Endothelial cell of umbilical vein (primary cell): ENCODE measurements at regions not wholly inside any gene's neighbourhood (a gene's known extent, or its start where the extent isn't known, plus 50 kb on each side); places are given as distances from the start of the nearest gene placed in this dataset.

ENCODE experiments used
- BruUV-seq: library from RNA; stranded (reverse); fragments of 400-500 nt; replicated peaks from 2 replicates; lab custom pipeline; 2021; lab: Mats Ljungman, UMichigan
- CTCF ChIA-PET: fragments of 300-600, 350-600 bp; sonication (Branson Sonifier 250); formaldehyde crosslinking; loops from one replicate; lab custom pipeline; 2021; ENCODE audit warnings: antibody characterized with exemption, inconsistent platforms; lab: Charles Lee
- POLR2A ChIA-PET: fragments of 300-600, 350-600 bp; sonication (Branson Sonifier 250); formaldehyde crosslinking; loops from one replicate; lab custom pipeline; 2021; ENCODE audit warnings: antibody characterized with exemption, inconsistent platforms; lab: Charles Lee
- DNase-seq: peaks from one replicate; pipeline ENCODE4 v3.0.0-alpha.2; 2011; ENCODE audit warnings: low read depth, low spot score
- FAIRE-seq: peaks from 2 replicates; lab custom pipeline; 2011; peaks lifted over from hg19 to GRCh38; lab: Jason Lieb, UNC
- H2AFZ ChIP-seq: 2 replicates; pipeline ENCODE4 v1.6.0; 2012; ENCODE audit warnings: low read depth, low read length, control low read depth, inconsistent platforms
- H3K27ac ChIP-seq: 2 replicates; pipeline ENCODE4 v1.5.1; 2011; ENCODE audit warnings: low read depth, mild to moderate bottlenecking, control low read depth, low read length, moderate library complexity; ENCODE audit not compliant: insufficient read depth
- H3K27me3 ChIP-seq, 2 experiments: 2 replicates each; pipeline versions ENCODE4 v1.6.0 to v1.6.1; 2011; ENCODE audit warnings: low read length in 2 of 2, mixed read lengths in 1 of 2; ENCODE audit not compliant: control insufficient read depth in 2 of 2, insufficient read depth in 2 of 2
- H3K36me3 ChIP-seq, 2 experiments: 2 replicates in 1 of 2; 3 replicates in 1 of 2; pipeline ENCODE4 v1.5.1; 2011; ENCODE audit warnings: low read length in 2 of 2, mild to moderate bottlenecking in 1 of 2, moderate library complexity in 1 of 2; ENCODE audit not compliant: control insufficient read depth in 2 of 2, insufficient read depth in 2 of 2; ENCODE audit errors: extremely low read depth in 1 of 2
- H3K4me1 ChIP-seq: 3 replicates; pipeline ENCODE4 v1.5.1; 2011; ENCODE audit warnings: mild to moderate bottlenecking, low read length; ENCODE audit not compliant: control insufficient read depth, insufficient read depth; ENCODE audit errors: extremely low read depth
- H3K4me2 ChIP-seq: 2 replicates; pipeline ENCODE4 v1.6.1; 2011; ENCODE audit warnings: low read length, control low read depth, mixed read lengths; ENCODE audit not compliant: insufficient read depth
- H3K4me3 ChIP-seq, 3 experiments: fragments of 200-600 bp in 1 of 3; sonication (generic), shearing (Covaris generic) in 1 of 3; replicated peaks in 1 of 3; 2 replicates each; pipeline ENCODE4 v1.5.1; 2011 to 2016; ENCODE audit warnings: control low read depth in 3 of 3, low read length in 3 of 3, mild to moderate bottlenecking in 2 of 3, inconsistent platforms in 1 of 3, low read depth in 1 of 3, moderate library complexity in 1 of 3; ENCODE audit not compliant: insufficient read depth in 1 of 3
- H3K79me2 ChIP-seq: 2 replicates; pipeline ENCODE4 v1.6.0; 2012; ENCODE audit warnings: low read length, inconsistent platforms; ENCODE audit not compliant: control insufficient read depth, insufficient read depth
- H3K9ac ChIP-seq: replicated peaks from 2 replicates; pipeline ENCODE3; 2011; ENCODE audit warnings: low read length, control low read depth; ENCODE audit not compliant: insufficient read depth; ENCODE audit errors: extremely low read depth
- H3K9me1 ChIP-seq: replicated peaks from 3 replicates; pipeline ENCODE4 v1.6.0; 2011; ENCODE audit warnings: mild to moderate bottlenecking, low read length; ENCODE audit not compliant: control insufficient read depth, insufficient read depth; ENCODE audit errors: extremely low read depth
- H3K9me3 ChIP-seq: replicated peaks from 2 replicates; pipeline ENCODE4 v1.5.1; 2012; ENCODE audit warnings: low read length, inconsistent platforms; ENCODE audit not compliant: control insufficient read depth, insufficient read depth
- H4K20me1 ChIP-seq: replicated peaks from 2 replicates; pipeline ENCODE3; 2011; ENCODE audit warnings: mild to moderate bottlenecking, low read length; ENCODE audit not compliant: control insufficient read depth, insufficient read depth; ENCODE audit errors: extremely low read depth
- EZH2 ChIP-seq: IDR thresholded peaks from 2 replicates; pipeline ENCODE4 v1.6.1; 2012; ENCODE audit warnings: borderline replicate concordance, low read depth, mild to moderate bottlenecking, moderate library complexity, low read length, inconsistent platforms; ENCODE audit not compliant: severe bottlenecking
- FOS ChIP-seq: IDR thresholded peaks from 2 replicates; pipeline ENCODE4 v1.6.1; 2011; ENCODE audit warnings: mild to moderate bottlenecking, low read length, moderate library complexity, borderline replicate concordance; ENCODE audit not compliant: insufficient read depth
- GATA2 ChIP-seq: IDR thresholded peaks from 2 replicates; pipeline ENCODE4 v1.7.0; 2011; ENCODE audit warnings: low read depth, mild to moderate bottlenecking, moderate library complexity, mixed read lengths, low read length; ENCODE audit not compliant: insufficient read length, insufficient read depth
- JUN ChIP-seq: IDR thresholded peaks from 2 replicates; pipeline ENCODE4 v1.6.1; 2011; ENCODE audit warnings: borderline replicate concordance, low read depth; ENCODE audit not compliant: insufficient read length, insufficient read depth
- MYC ChIP-seq: IDR thresholded peaks from one replicate; pipeline ENCODE4 v1.6.1; 2011; ENCODE audit warnings: mild to moderate bottlenecking, low read depth, low read length
- POLR2A ChIP-seq: IDR thresholded peaks from 2 replicates; pipeline ENCODE4 v1.6.1; 2012; ENCODE audit warnings: low read depth, mild to moderate bottlenecking, control low read depth, low read length
- POLR2AphosphoS5 ChIP-seq: IDR thresholded peaks from 2 replicates; pipeline ENCODE4 v1.6.1; 2012; ENCODE audit warnings: low read depth, mild to moderate bottlenecking, control low read depth, low read length, moderate library complexity; ENCODE audit not compliant: insufficient read depth
- dilution Hi-C: fragments of 300-500 bp; cut with MboI; formaldehyde crosslinking; loops from one replicate; pipeline ENCODE4 v1.15.0; 2019; ENCODE audit warnings: low sequenced_read_pairs; ENCODE audit not compliant: extremely low pct_ligation_motif_present
- intact Hi-C: fragments of 100-400 bp; cut with micrococcal nuclease; formaldehyde crosslinking; loops from one replicate; pipeline ENCODE4 v1.10.0; 2022
- TF ChIP-seq, protein P1 (sequence below): IDR thresholded peaks from 2 replicates; pipeline ENCODE4 v1.6.1; 2011; ENCODE audit not compliant: insufficient read depth, insufficient read length
- TF ChIP-seq, protein P2 (sequence below), 2 donors: IDR thresholded peaks; 1 replicate in 1 of 2; 2 replicates in 1 of 2; pipeline ENCODE4 v1.5.1; 2011; ENCODE audit warnings: low read length in 2 of 2, mild to moderate bottlenecking in 2 of 2, moderate library complexity in 2 of 2, control low read depth in 1 of 2, inconsistent platforms in 1 of 2, low read depth in 1 of 2; ENCODE audit not compliant: insufficient read depth in 1 of 2; ENCODE audit errors: extremely low read depth in 1 of 2

DNA sequence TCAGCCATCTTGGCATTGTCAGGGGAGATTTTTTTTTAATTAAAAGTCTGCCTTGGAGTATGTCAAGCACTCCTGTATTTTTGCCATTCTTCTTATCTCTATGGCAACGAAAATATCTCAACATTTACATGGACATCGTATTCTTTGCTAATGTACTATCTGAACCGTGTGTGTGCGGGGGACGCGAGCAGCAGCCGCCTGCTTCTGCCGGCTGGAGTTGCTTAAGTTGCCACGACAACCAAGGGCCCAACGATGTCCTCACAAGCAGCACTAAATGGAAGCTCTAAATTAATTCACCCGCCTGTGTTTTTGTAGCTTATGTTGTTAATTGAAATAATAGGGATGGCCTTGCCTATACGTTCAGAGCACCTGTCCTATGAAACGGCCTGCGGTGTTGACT is 309.5 kb downstream of the TEX29 start:
- no TSS peak for BruUV-seq
- intact Hi-C loops: no loop called here
- CTCF ChIA-PET: no interaction called here
- POLR2A ChIA-PET: no interaction called here
- no peak overlapping the region for H3K9ac ChIP-seq
- H3K27me3 ChIP-seq: no peaks in the 10 kb centered on the region
- H4K20me1 ChIP-seq: no peaks in the 10 kb centered on the region
- no peaks in the 10 kb centered on the region for H3K79me2 ChIP-seq
- no peak overlapping the region for H3K4me3 ChIP-seq
- no peaks in the 10 kb centered on the region for H3K9me1 ChIP-seq
- no peak for DNase-seq
- no peak overlapping the region for H2AFZ ChIP-seq
- H3K4me2 ChIP-seq: no peak overlapping the region
- dilution Hi-C loops: no loop called here
- no peak for FAIRE-seq
- no peaks in the 10 kb centered on the region for H3K36me3 ChIP-seq
- TF ChIP-seq EZH2 (no peak), POLR2A (no peak), JUN (no peak), FOS (no peak), MYC (no peak), GATA2 (no peak), POLR2AphosphoS5 (no peak)
- TF ChIP-seq, protein P1, sequence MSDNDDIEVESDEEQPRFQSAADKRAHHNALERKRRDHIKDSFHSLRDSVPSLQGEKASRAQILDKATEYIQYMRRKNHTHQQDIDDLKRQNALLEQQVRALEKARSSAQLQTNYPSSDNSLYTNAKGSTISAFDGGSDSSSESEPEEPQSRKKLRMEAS: no peak
- TF ChIP-seq, protein P2, sequence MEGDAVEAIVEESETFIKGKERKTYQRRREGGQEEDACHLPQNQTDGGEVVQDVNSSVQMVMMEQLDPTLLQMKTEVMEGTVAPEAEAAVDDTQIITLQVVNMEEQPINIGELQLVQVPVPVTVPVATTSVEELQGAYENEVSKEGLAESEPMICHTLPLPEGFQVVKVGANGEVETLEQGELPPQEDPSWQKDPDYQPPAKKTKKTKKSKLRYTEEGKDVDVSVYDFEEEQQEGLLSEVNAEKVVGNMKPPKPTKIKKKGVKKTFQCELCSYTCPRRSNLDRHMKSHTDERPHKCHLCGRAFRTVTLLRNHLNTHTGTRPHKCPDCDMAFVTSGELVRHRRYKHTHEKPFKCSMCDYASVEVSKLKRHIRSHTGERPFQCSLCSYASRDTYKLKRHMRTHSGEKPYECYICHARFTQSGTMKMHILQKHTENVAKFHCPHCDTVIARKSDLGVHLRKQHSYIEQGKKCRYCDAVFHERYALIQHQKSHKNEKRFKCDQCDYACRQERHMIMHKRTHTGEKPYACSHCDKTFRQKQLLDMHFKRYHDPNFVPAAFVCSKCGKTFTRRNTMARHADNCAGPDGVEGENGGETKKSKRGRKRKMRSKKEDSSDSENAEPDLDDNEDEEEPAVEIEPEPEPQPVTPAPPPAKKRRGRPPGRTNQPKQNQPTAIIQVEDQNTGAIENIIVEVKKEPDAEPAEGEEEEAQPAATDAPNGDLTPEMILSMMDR (IDR thresholded peaks at IDR 0.05; ENCODE audit: extremely low read depth in 1 of 2, insufficient read depth in 1 of 2, low read depth in 1 of 2, low read length in 2 of 2): no peak
- H3K4me1 ChIP-seq: no peaks in the 10 kb centered on the region
- peaks cover 6% of the 10 kb centered on the region for H3K9me3 ChIP-seq
- no peak overlapping the region for H3K27ac ChIP-seq
